ENCODE measurements at regions not wholly inside any gene's neighbourhood (a gene's known extent, or its start where the extent isn't known, plus 50 kb on each side); places are given as distances from the start of the nearest gene placed in this dataset.

DNA sequence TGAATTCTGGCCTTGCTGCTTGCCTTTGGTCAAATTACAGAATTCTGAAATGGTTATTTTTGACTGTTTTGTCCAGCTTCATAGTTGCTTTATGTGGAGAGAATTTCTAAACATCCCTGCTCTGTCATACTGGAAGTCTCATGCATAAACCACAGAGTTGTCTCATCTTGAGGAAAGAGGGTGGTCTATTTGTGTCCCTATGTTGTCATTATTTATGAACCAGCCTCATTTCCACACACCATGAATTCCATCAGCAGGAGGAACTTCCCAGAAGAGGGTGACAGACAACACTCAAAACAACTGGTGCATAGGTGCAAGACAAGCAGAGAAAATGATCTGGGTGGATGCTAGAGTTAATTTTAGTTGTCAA lies 525.8 kb upstream of the GOT2 start:
- H3K27me3 ChIP-seq (replicated peaks in 1 of 7) = no peaks in the 10 kb centered on the region
- intact Hi-C loops (cut with DNase I; ENCODE audit: low total_unique reads) = no loop called here
- no peaks in the 10 kb centered on the region for H3K4me1 ChIP-seq
- no peak for TF ChIP-seq POLR2A (IDR thresholded peaks at IDR 0.05)
- TF ChIP-seq POLR2AphosphoS5 (IDR thresholded peaks at IDR 0.05) = no peak
- TF ChIP-seq, protein P1, sequence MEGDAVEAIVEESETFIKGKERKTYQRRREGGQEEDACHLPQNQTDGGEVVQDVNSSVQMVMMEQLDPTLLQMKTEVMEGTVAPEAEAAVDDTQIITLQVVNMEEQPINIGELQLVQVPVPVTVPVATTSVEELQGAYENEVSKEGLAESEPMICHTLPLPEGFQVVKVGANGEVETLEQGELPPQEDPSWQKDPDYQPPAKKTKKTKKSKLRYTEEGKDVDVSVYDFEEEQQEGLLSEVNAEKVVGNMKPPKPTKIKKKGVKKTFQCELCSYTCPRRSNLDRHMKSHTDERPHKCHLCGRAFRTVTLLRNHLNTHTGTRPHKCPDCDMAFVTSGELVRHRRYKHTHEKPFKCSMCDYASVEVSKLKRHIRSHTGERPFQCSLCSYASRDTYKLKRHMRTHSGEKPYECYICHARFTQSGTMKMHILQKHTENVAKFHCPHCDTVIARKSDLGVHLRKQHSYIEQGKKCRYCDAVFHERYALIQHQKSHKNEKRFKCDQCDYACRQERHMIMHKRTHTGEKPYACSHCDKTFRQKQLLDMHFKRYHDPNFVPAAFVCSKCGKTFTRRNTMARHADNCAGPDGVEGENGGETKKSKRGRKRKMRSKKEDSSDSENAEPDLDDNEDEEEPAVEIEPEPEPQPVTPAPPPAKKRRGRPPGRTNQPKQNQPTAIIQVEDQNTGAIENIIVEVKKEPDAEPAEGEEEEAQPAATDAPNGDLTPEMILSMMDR (IDR thresholded peaks at IDR 0.05 in 8 of 11, conservative IDR thresholded peaks at IDR 0.05 in 3 of 11) = no peak
- no peak for DNase-seq
- H3K36me3 ChIP-seq = no peaks in the 10 kb centered on the region
- no peak overlapping the region for H3K4me3 ChIP-seq
- H3K27ac ChIP-seq = no peak overlapping the region
- no peaks in the 10 kb centered on the region for H3K9me3 ChIP-seq

DNA sequence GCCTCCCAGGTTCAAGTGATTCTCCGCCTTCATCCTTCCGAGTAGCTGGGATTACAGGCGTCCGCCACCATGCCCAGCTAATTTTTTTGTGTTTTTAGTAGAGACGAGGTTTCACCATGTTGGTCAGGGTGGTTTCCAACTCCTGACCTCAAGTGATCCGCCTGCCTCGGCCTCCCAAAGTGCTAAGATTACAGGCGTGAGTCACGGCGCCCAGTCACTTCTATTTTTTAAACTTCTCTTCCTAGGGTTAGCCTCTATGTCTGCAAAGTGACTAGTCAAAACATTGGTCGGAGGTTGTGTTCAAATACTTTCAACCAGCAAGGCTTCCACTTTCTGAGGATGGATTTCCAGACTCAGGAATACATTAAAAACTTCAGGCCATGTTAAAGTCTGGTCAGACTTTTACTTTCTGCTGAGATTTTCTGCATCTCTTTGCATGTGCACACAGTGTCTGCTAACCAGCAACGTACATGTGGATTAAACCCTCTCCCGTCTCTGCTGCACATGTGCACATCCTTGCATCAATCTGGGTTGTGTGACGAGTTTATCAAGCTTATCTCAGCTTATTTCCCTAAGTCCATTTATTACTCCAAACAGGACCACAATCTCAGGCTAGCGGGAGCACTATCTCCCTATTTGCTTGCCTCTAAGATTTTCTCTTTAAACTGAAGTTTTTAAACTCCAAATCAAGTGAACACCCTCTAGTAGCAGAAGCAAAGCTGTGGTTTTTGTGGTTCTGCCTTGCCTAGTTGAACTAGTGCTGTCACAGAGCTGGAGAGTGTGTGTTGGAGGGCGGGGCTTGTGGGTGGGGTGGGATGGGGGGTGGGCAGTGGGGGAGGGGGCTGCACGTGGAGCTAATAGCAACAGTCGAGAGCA lies 525.2 kb upstream of the GOT2 start:
- H3K27ac ChIP-seq = no peak overlapping the region
- no peaks in the 10 kb centered on the region for H3K4me1 ChIP-seq
- H3K36me3 ChIP-seq = no peaks in the 10 kb centered on the region
- no peak overlapping the region for H3K4me3 ChIP-seq
- H3K9me3 ChIP-seq = peaks cover 0 to 6% (median 0%) of the 10 kb centered on the region in 8 donors
- no peak for DNase-seq
- TF ChIP-seq POLR2A (IDR thresholded peaks at IDR 0.05) (no peak), POLR2AphosphoS5 (IDR thresholded peaks at IDR 0.05) (no peak)
- TF ChIP-seq, protein P1 (IDR thresholded peaks at IDR 0.05 in 8 of 11, conservative IDR thresholded peaks at IDR 0.05 in 3 of 11) = no peak
- WGBS, 5 donors = 35 to 50% (median 41%) methylated on average over 18 of the region's 18 CpGs
- intact Hi-C loops (cut with DNase I; ENCODE audit: low total_unique reads) = no loop called here
- no peaks in the 10 kb centered on the region for H3K27me3 ChIP-seq (replicated peaks in 1 of 7)

DNA sequence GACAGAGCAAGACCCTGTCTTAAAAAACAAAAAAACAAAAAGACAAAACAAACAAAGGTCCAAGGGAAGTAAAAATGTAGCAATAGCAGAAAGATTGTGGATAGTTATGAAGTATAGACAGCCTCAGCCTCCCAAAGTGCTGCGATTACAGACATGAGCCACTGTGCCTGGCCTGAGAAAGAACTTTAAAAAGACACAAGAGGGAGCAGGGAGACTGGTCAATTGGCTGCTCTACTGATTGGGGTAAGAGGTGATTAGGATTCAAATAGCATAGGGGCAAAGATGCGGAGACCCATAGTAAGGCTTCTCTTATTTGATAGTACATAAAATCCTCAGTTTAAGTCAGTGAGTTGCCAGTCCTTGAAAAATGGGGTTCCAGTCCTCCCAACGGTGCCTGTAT lies 518.2 kb upstream of the GOT2 start:
- H3K27me3 ChIP-seq (replicated peaks in 1 of 7) = no peaks in the 10 kb centered on the region
- peaks cover 0 to 8% (median 0%) of the 10 kb centered on the region in 8 donors for H3K9me3 ChIP-seq
- 80 to 90% (median 83%) methylated on average over 3 of the region's 3 CpGs for WGBS, 5 donors
- no peaks in the 10 kb centered on the region for H3K4me1 ChIP-seq
- DNase-seq = no peak
- no peak for TF ChIP-seq POLR2AphosphoS5 (IDR thresholded peaks at IDR 0.05)
- TF ChIP-seq, protein P1 (IDR thresholded peaks at IDR 0.05 in 8 of 11, conservative IDR thresholded peaks at IDR 0.05 in 3 of 11) = no peak
- TF ChIP-seq POLR2A (IDR thresholded peaks at IDR 0.05) = no peak
- no peak overlapping the region for H3K27ac ChIP-seq
- H3K36me3 ChIP-seq = no peaks in the 10 kb centered on the region
- no peak overlapping the region for H3K4me3 ChIP-seq
- intact Hi-C loops (cut with DNase I; ENCODE audit: low total_unique reads) = no loop called here

DNA sequence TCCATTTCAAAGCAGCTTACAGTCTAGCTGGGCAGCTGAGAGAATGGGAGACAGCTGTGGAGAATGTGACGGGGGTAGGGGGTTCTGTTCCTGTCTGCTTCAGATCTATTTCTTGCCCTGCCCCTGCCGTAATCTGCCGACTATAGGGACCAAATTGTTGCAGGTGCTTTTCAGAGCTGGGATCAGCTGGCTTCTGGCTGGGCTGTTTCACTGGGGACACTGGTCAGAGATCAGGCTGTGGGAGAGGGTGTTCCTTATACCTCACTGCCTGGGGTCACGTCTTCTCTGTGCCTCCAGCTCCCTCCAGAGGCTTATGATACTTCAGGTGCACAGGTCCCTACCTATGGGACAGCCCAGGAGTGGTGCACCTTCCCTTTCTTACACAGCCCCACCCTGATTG lies 514.9 kb upstream of the GOT2 start:
- TF ChIP-seq POLR2A (IDR thresholded peaks at IDR 0.05) = no peak
- no peak for TF ChIP-seq POLR2AphosphoS5 (IDR thresholded peaks at IDR 0.05)
- TF ChIP-seq, protein P1 (IDR thresholded peaks at IDR 0.05 in 8 of 11, conservative IDR thresholded peaks at IDR 0.05 in 3 of 11) = no peak
- intact Hi-C loops (cut with DNase I; ENCODE audit: low total_unique reads) = no loop called here
- H3K9me3 ChIP-seq = peaks cover 0 to 4% (median 0%) of the 10 kb centered on the region in 8 donors
- DNase-seq = no peak
- H3K27ac ChIP-seq = no peak overlapping the region
- WGBS, 5 donors = 61 to 80% (median 74%) methylated on average over 4 of the region's 4 CpGs
- H3K4me3 ChIP-seq = no peak overlapping the region
- no peaks in the 10 kb centered on the region for H3K4me1 ChIP-seq
- H3K36me3 ChIP-seq = no peaks in the 10 kb centered on the region
- H3K27me3 ChIP-seq (replicated peaks in 1 of 7) = no peaks in the 10 kb centered on the region
